GM21786 (cell line): ENCODE measurements at regions not wholly inside any gene's neighbourhood (a gene's known extent, or its start where the extent isn't known, plus 50 kb on each side); places are given as distances from the start of the nearest gene placed in this dataset.
A peak's percentile ranks its signal among the peaks of the same experiment; 100 is the strongest.
"Not testable (repeated sequence)": the region's sequence is repeated elsewhere in the genome, so short reads cannot be mapped to it uniquely, and the experiment has no call there.

Source experiments
- ATAC-seq: cut with Tn5 transposase; IDR thresholded peaks from one replicate; pipeline ENCODE4 v1.9.1; 2021; ENCODE audit not compliant: unreplicated experiment

DNA sequence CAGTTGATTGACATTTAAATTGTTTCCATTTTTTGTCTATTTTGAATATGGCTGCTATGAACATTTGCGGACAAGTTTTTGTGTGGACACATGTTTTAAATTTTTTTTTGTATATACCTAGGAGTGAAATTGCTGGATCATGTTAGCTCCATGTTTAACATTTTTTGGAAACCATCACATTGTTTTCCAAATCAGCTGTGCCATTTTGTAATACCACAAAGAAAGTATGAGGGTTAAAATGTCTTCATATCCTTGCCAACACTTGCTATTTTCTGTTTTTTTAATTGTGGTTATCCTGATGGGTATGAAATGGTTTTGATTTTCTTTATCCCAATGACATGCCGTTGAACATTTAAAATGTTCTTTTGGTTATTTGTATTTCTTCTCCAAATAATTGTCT is 52.1 kb downstream of the CARTPT start:
- no peak for ATAC-seq

DNA sequence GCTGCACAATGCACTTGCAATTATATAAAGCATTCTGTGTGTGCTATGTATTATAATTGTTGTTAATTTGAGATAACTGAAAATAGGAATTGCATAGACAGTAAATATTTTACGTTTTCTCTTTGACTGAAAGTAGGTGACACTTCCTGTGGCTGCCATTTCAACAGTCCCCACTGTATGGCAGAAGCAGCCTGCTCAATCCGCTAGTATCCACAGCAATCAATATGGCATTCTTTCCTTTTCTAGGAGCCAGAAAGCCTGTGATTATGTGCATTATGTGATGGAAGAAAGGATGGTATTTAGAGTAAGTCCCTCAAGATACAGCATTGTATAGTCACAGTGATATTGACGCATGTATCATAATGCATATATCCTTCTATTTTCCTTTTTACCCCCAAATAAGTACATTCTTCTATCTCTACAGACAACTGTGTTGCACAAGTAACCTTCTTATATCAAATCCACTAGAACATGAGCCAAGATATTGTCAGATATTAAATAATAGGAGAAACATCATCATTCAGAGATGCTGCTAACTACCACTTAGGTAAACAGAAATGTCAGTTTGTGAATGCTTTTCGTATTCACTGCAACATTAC is 59.7 kb downstream of the CARTPT start:
- no peak for ATAC-seq

DNA sequence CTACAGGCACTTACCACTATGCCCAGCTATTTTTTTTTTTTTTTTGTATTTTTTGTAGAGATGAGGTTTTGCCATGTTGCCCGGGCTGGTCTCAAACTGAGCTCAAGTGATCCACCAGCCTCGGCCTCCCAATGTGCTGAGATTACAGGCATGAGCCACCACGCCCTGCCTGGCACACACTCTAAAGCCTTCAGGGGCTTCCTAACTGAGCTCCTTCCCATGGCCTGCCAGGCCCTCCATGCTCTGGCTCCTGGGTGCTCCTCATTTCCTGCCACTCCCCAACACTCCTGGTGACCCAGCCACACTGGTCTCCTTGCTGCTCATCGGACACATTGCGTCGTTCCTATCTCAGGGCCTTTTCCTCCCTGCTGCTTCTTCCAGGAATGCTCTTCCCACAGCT is 61.5 kb downstream of the CARTPT start:
- ATAC-seq: no peak

DNA sequence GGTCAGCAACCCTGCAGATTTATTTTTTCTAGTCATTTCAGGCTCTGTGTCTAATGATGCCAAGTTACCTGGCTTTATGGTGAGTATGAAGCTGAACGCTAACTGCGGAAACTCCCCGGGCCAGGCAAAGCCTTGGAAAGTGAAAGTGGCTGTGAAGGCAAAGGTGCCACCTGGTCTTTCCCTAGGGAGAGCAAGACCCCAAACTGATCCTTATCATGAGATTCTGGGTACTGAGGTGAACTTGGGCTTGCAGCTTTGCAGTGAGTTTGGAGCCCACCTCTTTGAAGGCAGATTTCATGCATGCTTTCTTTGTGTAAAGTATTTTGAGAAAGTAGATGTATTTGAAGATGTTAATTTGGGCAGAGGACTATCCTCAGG is 63.3 kb downstream of the CARTPT start:
- peak; percentile 44 for ATAC-seq

DNA sequence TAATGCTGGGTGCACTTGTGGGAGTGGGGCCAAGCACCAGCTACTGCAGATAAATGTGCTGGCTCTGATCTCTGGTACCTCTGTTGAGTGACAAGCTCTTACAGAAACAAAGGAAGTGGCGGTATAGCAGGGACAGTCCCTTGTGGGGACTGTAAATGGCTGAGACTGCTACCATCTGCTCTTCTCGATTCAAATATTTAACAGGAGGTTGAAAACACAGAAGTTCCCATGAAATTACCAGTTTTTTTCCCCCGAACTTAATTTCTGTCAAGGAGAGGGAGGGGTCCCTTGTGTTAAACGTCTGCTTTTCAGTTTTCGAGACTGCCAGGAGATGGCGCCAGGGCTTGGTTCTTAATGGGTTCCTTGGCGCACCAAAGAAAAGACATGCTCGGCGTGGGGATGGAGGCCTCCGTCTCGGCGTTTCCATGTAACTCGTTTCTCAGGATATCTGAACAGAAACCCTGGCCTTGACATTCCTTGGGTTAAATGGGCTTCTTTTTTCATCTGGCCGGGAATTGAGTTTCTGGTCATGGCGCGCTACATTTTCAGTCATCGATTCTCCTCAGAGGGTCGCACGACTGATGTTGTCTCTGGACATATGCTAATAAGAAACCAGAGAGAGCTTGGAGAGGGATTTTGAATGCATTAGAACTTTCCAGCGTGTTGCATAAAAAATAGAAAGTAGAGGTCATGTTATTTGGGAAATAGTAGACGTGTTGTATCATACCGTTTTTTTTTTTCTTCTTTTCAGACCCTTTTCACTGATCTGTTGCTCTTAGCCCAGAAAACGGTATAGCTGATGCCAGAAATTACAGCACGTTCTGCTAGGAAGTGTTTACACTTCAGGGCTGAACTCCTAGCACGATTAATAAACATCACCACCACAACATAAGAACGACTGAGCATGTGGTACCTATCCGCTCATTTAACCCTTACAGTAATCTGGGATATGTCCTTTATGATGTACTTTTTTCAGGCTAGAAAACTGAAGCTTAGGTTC is 64.0 kb downstream of the CARTPT start:
- ATAC-seq: peak; percentile 99

DNA sequence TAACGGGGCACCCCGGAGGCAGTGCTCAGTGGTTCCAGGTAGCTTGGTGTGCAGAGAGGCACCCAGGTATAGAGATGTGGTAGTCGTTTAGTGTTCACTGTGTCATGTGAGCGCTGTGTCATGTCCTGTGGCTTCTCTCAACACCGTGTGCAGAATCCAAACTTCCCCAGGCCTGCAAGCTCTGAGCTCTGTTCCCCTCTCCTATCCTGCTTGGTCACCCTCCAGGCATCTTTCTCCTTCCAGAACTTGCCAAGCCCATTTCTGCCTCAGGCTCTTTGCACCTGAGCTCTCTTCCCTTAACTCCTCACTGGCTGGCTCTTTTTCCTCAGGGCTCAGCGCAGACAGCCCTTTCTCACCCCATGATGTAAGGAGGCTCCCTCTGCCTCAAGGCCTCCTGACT is 64.8 kb downstream of the CARTPT start:
- no peak for ATAC-seq

DNA sequence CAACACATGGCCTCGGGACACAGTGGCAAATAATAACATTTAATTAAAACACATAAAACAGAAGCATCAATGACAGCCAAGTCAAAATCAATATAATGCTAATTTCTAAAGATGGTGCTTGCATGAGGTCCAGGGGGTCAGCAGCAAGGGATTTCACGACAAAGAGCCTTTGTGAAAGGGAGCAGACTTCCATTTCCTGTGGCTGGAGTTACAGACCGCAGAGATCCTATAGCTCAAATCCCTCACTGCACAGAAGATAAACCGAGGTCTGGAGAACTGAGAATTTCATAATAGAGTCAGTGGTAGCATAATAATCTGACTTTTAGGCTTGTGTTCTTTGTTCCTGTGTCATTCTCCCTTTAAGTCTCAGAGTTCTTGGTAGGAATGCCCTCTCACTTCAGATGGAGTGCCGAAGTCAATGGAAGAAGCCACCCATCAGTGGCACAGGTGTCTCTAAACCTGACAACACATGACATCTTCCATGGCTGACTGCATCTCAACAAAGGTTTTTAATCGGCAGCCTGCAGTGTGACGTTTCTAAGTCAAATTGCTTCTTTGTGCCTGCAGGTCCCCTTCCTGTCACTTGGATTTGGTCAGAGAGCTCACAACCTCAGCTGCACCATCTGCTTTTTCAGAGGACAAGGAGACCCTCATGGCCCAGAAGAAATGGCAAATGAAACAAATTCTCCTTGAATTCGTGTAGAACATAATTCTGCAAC is 67.4 kb downstream of the CARTPT start:
- no peak for ATAC-seq

DNA sequence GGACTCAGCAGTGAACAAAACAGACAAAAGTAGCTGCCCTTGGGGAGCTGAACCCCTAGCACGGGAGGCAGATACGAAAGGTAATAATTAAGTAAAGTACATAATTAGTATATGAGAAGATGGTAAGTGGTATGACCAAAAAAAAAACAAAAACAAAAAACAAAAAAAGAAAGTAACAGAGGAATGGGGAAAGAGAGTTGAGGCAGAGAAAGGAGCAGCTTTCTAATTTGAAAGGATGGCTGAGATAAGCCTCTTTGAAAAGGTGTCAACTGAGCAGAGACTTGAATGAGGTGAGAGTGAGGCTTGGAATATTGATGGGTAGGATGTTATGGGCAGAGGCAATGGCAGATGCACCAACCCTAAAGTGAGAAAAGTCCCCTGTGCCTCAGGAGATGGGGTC is 69.7 kb downstream of the CARTPT start:
- ATAC-seq: no peak

DNA sequence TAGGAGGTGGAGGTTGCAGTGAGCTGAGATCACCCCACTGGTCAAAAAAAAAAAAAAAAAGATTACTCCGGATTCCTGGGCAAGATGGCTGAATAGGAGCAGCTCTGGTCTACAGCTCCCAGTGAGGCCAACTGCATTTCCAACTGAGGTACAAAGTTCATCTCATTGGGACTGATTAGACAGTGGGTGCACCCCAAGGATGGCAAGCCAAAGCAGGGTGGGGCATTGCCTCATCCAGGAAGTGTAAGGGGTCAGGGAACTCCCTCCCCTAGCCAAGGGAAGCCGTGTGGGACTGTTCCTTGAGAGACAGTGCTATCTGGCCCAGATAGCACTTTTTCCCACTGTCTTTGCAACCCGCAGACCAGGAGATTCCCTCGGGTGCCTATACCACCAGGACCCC is 70.7 kb downstream of the CARTPT start:
- ATAC-seq: no peak

DNA sequence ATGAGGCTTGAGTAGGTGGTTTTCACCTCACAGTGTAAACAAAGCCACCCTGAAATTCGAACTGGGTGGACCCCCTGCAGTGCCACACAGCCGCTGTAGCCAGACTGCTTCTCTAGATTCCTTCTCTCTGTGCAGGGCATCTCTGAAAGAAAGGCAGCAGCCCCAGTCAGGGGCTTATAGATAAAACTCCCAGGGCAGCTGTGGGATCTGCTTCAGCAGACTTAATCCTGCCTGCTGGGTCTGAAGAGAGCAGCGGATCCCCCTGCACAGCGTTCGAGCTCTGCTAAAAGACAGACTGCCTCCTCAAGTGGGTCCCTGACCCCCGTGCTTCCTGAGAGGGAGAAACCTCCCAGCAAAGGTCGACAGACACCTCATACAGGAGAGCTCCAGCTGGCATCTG is 71.4 kb downstream of the CARTPT start:
- ATAC-seq: no peak

DNA sequence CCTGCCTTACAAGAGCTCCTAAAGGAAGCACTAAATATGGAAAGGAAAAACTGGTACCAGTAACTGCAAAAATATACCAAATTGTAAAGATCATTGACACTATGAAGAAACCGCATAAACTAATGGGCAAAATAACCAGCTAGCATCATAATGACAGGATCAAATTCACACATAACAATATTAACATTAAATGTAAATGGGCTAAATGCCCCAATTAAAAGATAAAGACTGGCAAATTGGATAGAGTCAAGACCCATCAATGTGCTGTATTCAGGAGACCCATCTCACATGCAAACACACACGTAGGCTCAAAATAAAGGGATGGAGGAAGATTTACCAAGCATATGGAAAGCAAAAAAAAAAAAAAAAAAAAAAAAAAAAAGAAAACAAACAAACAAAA is 73.0 kb downstream of the CARTPT start:
- not testable (repeated sequence) for ATAC-seq

DNA sequence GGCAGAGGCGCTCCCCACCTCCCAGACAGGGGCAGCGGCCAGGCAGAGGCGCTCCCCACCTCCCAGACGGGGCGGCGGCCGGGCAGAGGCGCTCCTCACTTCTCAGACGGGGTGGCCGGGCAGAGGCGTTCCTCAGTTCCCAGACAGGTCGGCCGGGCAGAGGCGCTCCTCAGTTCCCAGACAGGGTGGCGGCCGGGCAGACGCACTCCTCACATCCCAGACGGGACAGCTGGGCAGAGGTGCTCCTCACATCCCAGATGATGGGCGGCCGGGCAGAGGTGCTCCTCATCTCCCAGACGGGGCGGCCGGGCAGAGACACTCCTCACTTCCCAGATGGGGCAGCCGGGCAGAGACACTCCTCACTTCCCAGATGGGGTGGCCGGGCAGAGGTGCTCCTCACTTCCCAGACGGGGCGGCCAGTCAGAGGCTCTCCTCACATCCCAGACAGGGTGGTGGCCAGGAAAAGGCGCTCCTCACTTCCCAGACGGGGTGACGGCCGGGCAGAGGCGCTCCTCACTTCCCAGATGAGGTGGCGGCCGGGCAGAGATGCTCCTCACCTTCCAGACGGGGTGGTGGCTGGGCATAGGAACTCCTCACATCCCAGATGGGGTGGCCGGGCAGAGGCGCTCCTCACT is 75.1 kb downstream of the CARTPT start:
- ATAC-seq: no peak

DNA sequence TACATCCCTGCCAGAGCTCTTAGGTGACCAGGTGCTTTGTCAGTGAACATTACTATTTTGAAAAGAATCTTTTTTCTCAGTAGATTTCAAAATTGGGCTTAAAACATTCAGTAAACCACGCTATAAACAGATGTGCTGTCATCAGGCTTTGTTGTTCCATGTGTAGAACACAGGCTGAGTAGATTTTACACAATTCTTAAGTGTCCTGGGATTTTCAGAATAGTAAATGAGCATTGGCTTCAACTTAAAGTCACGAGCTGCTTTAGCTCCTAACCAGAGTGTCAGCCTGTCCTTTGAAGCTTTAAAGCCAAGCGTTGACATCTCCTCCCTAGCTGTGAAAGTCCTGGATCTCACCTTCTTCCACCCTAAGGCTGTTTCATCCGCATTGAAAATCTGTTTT is 83.6 kb downstream of the CARTPT start:
- no peak for ATAC-seq

DNA sequence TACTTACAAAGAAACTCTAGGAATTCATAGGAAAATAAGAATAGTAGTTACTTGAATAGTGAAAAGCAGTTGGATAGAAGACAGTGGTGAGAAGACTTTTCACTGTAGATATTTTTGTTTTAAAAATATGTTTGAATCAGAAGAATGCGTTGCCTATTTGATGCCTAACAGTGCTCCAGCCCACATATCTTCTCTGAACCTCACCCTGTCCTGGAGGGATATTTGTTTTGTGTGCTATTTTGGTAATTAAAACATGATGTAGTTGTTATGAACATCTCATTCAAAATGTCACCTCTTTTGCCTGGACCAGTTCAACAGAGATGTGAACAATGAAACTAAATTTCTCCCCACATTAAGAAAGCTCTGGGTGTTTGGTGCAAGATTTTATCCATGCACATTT is 87.6 kb downstream of the CARTPT start:
- ATAC-seq: no peak

DNA sequence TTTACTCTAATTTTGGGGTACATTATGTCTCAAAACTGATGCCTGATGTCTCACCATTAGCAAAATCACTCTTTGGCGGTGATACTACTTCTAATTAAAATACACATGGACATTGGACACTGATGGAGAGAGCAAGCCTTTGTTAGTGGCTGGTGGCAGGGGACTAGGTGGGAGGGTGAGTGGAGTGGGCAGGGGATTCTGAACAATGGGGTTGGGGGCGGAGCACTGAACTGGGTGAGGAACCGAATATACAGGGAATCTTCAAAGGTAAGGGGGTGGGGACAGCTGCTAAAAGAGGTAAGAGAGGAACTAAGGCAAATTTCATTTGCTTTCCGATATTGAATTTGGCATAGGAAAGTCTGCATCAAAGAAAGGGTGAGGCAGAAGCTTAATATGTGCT is 88.8 kb downstream of the CARTPT start:
- no peak for ATAC-seq

DNA sequence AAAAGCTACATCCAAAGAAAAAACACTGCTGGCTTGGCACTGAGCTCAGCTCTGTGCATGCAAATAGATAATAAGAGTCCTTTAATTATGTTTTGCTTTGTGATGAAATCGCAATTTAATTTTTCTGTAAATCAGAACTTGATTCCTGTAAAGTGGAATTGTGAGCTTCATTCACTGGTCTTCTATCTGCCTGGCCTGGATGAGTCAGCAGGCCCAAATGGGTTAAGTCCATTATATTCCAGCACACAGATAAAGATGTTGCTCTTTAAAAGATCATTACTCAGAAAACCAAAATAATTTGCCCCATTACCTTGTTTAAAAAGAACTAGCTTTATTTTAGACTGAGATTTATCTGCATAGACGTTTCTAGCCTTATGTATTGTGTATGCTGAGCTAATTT is 90.4 kb downstream of the CARTPT start:
- ATAC-seq: no peak

DNA sequence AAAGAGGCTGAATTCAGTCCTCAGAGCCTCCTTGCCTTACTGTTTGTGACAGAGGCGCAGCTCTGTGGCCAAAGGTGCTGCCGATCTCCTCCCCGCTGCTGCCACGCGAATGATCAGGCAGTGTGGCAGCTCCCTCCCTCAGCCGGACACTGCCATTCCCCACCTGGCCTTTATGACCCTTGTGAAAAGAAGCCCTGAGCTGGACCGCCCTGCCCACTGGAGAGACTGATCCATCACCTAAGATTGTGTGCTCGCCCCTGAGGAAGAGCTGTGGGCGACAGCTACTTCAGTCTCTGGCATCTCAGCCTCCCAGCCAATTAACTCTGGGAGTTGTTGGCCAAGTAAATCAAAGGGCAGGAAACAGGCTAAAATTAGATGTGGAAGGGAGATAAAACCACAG is 90.9 kb downstream of the CARTPT start:
- ATAC-seq: no peak

DNA sequence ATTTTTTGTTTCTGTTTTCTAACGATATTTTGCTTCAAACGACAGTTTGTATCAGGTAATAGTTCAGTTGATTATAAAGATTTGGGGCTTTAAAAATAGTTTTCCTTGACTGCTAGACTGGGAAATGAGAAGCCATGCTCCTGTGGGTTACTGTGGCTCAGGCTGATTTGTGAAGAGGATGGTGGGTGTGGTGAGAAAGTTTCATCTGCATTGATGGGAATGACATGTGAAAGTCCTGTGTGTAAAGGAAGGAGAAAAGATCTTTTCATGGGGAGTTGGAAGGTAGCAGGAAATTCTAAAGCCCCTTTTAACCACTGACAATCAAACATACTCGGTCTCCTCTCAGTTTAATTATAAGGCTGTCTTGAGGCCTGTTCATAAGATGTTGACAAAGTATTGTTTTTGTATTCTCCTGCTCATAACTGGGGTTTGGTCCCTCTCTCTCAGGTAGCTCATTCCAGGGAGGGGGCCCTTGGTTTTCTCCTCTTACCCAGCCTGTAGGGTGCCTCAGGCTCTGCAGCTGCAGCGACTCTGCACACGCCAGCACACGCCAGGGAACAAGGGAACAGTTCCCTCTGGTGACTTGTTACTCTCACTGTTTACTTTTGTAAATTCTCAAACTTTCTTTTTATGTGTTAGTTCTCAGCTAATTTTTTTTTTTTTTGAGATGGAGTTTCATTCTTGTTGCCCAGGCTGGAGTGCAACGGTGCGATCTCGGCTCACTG is 91.6 kb downstream of the CARTPT start:
- no peak for ATAC-seq

DNA sequence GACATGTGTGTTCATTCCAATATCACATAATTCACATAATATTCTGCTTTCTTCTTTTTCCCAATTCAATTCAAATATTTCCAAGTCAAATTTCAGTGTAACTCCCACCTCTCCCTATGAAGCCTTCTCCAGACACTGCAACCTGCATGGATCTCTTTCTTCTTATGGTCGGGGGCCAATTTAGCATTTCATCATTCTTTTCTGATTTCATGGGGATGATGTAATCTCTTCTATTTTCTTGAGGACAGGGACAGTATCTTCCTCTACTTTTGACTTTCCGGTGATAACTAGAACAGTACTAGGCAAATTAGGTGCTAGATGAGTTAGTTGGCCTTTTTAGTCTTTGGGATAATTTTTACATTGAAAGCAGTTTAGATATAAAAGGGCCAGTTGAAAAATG is 92.7 kb downstream of the CARTPT start:
- ATAC-seq: no peak

DNA sequence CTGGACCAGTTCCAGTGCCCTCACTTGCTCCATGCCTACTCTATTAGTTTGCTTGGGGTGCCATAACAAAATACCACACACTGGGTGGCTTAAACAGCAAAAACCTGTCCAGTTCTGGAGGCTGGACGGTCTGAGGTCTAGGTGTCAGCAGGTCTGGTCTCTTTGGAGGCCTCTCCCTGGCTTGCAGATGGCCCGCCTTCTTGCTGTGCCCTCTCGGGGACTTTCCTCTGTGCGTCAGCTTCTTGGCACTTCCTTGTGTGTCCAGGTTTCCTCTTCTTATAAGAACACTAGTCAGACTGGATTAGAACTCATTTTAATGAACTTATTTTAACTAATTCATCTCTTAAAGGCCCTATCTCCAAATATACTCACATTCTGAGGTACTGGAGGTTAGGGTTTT is 97.2 kb downstream of the CARTPT start:
- ATAC-seq: no peak

DNA sequence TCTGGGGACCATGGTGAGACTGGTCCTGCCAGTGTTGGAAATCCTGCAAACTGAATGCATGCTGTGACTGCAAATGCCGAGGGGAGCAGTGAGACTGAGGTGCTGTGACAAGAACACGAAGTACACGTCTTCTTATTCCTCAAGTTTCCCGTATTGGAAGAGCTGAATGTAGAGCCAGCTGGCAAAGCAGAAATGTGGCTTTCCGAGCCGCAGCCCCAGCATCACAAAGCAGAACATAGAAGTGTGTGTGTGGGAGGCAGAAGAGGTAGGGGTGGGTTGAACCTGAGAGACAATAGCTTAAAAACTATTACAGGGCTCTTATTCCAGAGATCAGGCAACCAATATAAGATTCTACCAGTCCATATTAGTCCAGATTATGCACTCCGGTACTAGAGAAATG is 98.8 kb downstream of the CARTPT start:
- ATAC-seq: no peak
